IMR-90 (cell line): ENCODE measurements at regions not wholly inside any gene's neighbourhood (a gene's known extent, or its start where the extent isn't known, plus 50 kb on each side); places are given as distances from the start of the nearest gene placed in this dataset.

Source experiments
- ATAC-seq: fragments of 200-7000 bp; cut with Tn5 transposase; 2 replicates; pipeline ENCODE4 v1.9.1; 2020; ENCODE audit warnings: low read depth, mild to moderate bottlenecking, moderate library complexity
- BruUV-seq: library from RNA; stranded (reverse); fragments of 400-500 nt; replicated peaks from 2 replicates; lab custom pipeline; 2021; lab: Mats Ljungman, UMichigan
- CTCF ChIA-PET: fragments of 300-600 bp; formaldehyde crosslinking; extraction: SDS; loops from one replicate; lab custom pipeline; 2021; ENCODE audit warnings: antibody characterized with exemption; lab: Yijun Ruan, JAX
- POLR2A ChIA-PET: fragments of 300-600 bp; sonication (Branson Sonifier 250); formaldehyde crosslinking; loops from one replicate; lab custom pipeline; 2022; ENCODE audit warnings: antibody characterized with exemption; ENCODE audit not compliant: unreplicated experiment; lab: Charles Lee
- DNase-seq: peaks from one replicate; pipeline ENCODE4 v3.0.0; 2013
- H2AFZ ChIP-seq: replicated peaks from 2 replicates; pipeline ENCODE3; 2013; ENCODE audit warnings: low read length, mild to moderate bottlenecking; ENCODE audit not compliant: poor library complexity
- H2AK5ac ChIP-seq: 2 replicates; pipeline ENCODE4 v1.6.1; 2013; ENCODE audit warnings: low read depth, low read length, inconsistent platforms
- H2AK9ac ChIP-seq: replicated peaks from 2 replicates; pipeline ENCODE3; 2013; ENCODE audit warnings: mild to moderate bottlenecking, low read depth, low read length, moderate library complexity; ENCODE audit not compliant: poor library complexity
- H2BK120ac ChIP-seq: 2 replicates; pipeline ENCODE4 v1.6.1; 2013; ENCODE audit warnings: low read depth, low read length, inconsistent platforms
- H2BK15ac ChIP-seq: 3 replicates; pipeline ENCODE4 v1.6.1; 2013; ENCODE audit warnings: low read depth, low read length, inconsistent platforms
- H2BK20ac ChIP-seq: 2 replicates; pipeline ENCODE4 v1.6.1; 2013; ENCODE audit warnings: low read depth, mild to moderate bottlenecking, inconsistent platforms, low read length, moderate library complexity
- H2BK5ac ChIP-seq: 2 replicates; pipeline ENCODE4 v1.6.1; 2013; ENCODE audit warnings: mild to moderate bottlenecking, low read depth, low read length, inconsistent platforms; ENCODE audit not compliant: poor library complexity, severe bottlenecking
- H3K14ac ChIP-seq: replicated peaks from 2 replicates; pipeline ENCODE4 v1.6.1; 2013; ENCODE audit warnings: low read depth, low read length, inconsistent platforms
- H3K18ac ChIP-seq: 2 replicates; pipeline ENCODE4 v1.6.1; 2013; ENCODE audit warnings: low read depth, low read length, control low read depth
- H3K23ac ChIP-seq: 2 replicates; pipeline ENCODE4 v1.6.1; 2013; ENCODE audit warnings: low read depth, low read length, inconsistent platforms
- H3K27ac ChIP-seq: 2 replicates; pipeline ENCODE4 v1.5.1; 2013; ENCODE audit warnings: mild to moderate bottlenecking, control low read depth, low read length; ENCODE audit not compliant: insufficient read depth
- H3K27me3 ChIP-seq: 2 replicates; pipeline ENCODE4 v1.6.1; 2013; ENCODE audit warnings: low read length; ENCODE audit not compliant: control insufficient read depth, insufficient read depth
- H3K36me3 ChIP-seq: 2 replicates; pipeline ENCODE4 v1.6.1; 2013; ENCODE audit warnings: low read length, mixed read lengths; ENCODE audit not compliant: control insufficient read depth, insufficient read depth
- H3K4ac ChIP-seq: 2 replicates; pipeline ENCODE4 v1.6.1; 2013; ENCODE audit warnings: low read depth, low read length, inconsistent platforms
- H3K4me1 ChIP-seq: 2 replicates; pipeline ENCODE4 v1.6.1; 2013; ENCODE audit warnings: low read length, mixed read lengths; ENCODE audit not compliant: control insufficient read depth, insufficient read depth
- H3K4me2 ChIP-seq: 2 replicates; pipeline ENCODE4 v1.6.1; 2013; ENCODE audit warnings: low read depth, mild to moderate bottlenecking, control low read depth, low read length, moderate library complexity
- H3K4me3 ChIP-seq: 2 replicates; pipeline ENCODE4 v1.5.1; 2013; ENCODE audit warnings: low read depth, mild to moderate bottlenecking, control low read depth, low read length, moderate library complexity; ENCODE audit not compliant: insufficient read depth
- H3K56ac ChIP-seq: 2 replicates; pipeline ENCODE4 v1.6.1; 2013; ENCODE audit warnings: low read length, inconsistent platforms; ENCODE audit not compliant: insufficient read depth; ENCODE audit errors: extremely low read depth
- H3K79me1 ChIP-seq, 2 experiments: 2 replicates each; pipeline ENCODE4 v1.6.1; 2013; ENCODE audit warnings: low read length in 2 of 2, inconsistent platforms in 1 of 2, low read depth in 1 of 2
- H3K9ac ChIP-seq: 2 replicates; pipeline ENCODE4 v1.6.1; 2013; ENCODE audit warnings: low read depth, low read length, control low read depth
- H3K9me1 ChIP-seq: 2 replicates; pipeline ENCODE4 v1.6.1; 2013; ENCODE audit warnings: low read length, inconsistent platforms; ENCODE audit not compliant: insufficient read depth
- H3K9me3 ChIP-seq: 2 replicates; pipeline ENCODE4 v1.6.1; 2013; ENCODE audit warnings: low read length; ENCODE audit not compliant: control insufficient read depth, insufficient read depth
- H4K20me1 ChIP-seq: 2 replicates; pipeline ENCODE4 v1.6.1; 2013; ENCODE audit warnings: low read length, inconsistent platforms; ENCODE audit not compliant: insufficient read depth
- H4K5ac ChIP-seq: 2 replicates; pipeline ENCODE4 v1.6.1; 2013; ENCODE audit warnings: mild to moderate bottlenecking, low read depth, low read length, control low read depth
- H4K8ac ChIP-seq, 2 experiments: 2 replicates each; pipeline ENCODE4 v1.6.1; 2013; ENCODE audit warnings: low read depth in 2 of 2, low read length in 2 of 2, control low read depth in 1 of 2, inconsistent platforms in 1 of 2
- H4K91ac ChIP-seq: 2 replicates; pipeline ENCODE4 v1.6.1; 2013; ENCODE audit warnings: low read depth, low read length, inconsistent platforms; ENCODE audit not compliant: insufficient read depth
- RAD21 ChIP-seq: IDR thresholded peaks from 2 replicates; pipeline ENCODE4 v1.6.1; 2012; ENCODE audit warnings: low read length, improper control_type of control experiment
- WGBS, 2 experiments: methylation state at CpG; one replicate each; pipeline versions ENCODE4 v1.1.5 to v1.1.7; 2013; ENCODE audit warnings: missing lambda C conversion rate in 2 of 2; ENCODE audit not compliant: insufficient read length in 1 of 2; ENCODE audit errors: extremely low coverage in 2 of 2; 5-methylcytosine and 5-hydroxymethylcytosine counted together
- dilution Hi-C: fragments of 300-500 bp; cut with HindIII; formaldehyde crosslinking; loops from one replicate; pipeline ENCODE4 v1.14.3; 2018; ENCODE audit warnings: low sequenced_read_pairs; ENCODE audit not compliant: unreplicated experiment
- in situ Hi-C: fragments of 300-500 bp; cut with MboI; formaldehyde crosslinking; loops from 3 replicates; pipeline ENCODE4 v1.14.3; 2019; ENCODE audit warnings: low sequenced_read_pairs, inconsistent platforms, mixed read lengths
- intact Hi-C: fragments of 100-400 bp; cut with micrococcal nuclease; formaldehyde crosslinking; loops from 2 replicates; pipeline ENCODE4 v1.10.0; 2022

GRCh38 chr10:65130162-65130758 is 1609.1 kb downstream of the REEP3 start:
- H3K9me1 ChIP-seq = no peaks in the 10 kb centered on the region
- dilution Hi-C loops (no loop called here), in situ Hi-C loops (no loop called here), intact Hi-C loops (no loop called here)
- no peak overlapping the region for H3K4ac ChIP-seq
- H2AK9ac ChIP-seq = no peak overlapping the region
- ChIA-PET POLR2A (no interaction called here), CTCF (no interaction called here)
- H3K4me2 ChIP-seq = no peak overlapping the region
- no peak overlapping the region for H3K18ac ChIP-seq
- H2BK5ac ChIP-seq = no peak overlapping the region
- H3K56ac ChIP-seq = no peak overlapping the region
- no peak overlapping the region for H2AFZ ChIP-seq
- DNase-seq = no peak
- H4K20me1 ChIP-seq = no peaks in the 10 kb centered on the region
- H4K8ac ChIP-seq = no peak overlapping the region
- H2BK15ac ChIP-seq = no peak overlapping the region
- H3K36me3 ChIP-seq = no peaks in the 10 kb centered on the region
- H4K91ac ChIP-seq = no peak overlapping the region
- H3K14ac ChIP-seq = no peak overlapping the region
- no peak overlapping the region for H2BK120ac ChIP-seq
- no peaks in the 10 kb centered on the region for H3K4me1 ChIP-seq
- H4K5ac ChIP-seq = no peak overlapping the region
- H3K27me3 ChIP-seq = no peaks in the 10 kb centered on the region
- H3K9me3 ChIP-seq = 0 out of 2 replicates have a peak, but pooled peaks cover 2% of the 10 kb centered on the region
- no peak overlapping the region for H3K9ac ChIP-seq
- no peak overlapping the region for H3K4me3 ChIP-seq
- H3K23ac ChIP-seq = no peak overlapping the region
- no peak overlapping the region for H2AK5ac ChIP-seq
- H3K27ac ChIP-seq = no peak overlapping the region
- no peaks in the 10 kb centered on the region for H3K79me1 ChIP-seq
- TF ChIP-seq RAD21 = no peak
- no CpG with 5 or more reads among the region's 1 CpG for WGBS, 2 experiments
- BruUV-seq = no TSS peak
- ATAC-seq = no peak
- H2BK20ac ChIP-seq = no peak overlapping the region
